ENCODE measurements at regions not wholly inside any gene's neighbourhood (a gene's known extent, or its start where the extent isn't known, plus 50 kb on each side); places are given as distances from the start of the nearest gene placed in this dataset.

DNA sequence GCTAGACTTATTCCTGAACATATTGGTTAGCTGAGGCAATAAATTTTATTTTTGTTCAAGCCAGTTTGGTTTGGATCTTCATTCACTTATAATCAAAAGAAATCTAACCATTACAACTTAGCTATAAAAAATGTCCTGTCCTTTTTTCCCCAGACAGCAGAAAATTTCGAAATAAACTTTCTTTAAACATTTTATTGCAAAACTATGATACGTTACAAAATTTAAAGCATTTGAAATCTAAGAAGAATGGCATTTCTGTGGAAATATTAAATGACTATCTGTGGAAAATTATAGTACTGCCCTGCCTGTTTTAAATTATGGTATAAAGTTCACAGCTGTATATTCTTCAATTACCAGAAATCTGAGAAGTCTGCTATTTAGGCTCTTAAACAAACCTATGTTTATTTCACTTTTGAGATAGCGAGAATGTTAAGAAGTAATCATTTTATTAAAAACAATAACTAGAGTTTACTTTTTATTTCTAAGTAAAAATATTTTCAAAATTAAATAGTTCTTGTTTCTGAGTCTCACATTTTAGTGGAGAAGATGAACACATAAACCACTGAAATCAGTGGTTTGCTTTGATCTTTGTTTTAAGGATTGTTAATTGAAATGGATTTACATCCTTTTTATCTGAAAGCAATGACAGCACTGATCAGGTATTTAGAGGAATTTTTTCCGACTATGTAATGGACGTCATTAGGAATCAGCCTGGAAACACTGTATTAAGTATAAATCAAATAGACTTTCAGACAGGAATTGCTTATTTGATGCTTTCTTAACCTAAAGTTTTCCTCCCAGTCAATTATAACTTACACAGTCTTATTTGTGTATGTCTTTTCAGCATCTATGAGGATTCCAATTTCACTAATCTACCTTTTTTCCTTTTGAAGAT is 553.7 kb downstream of the COL12A1 start:
- WGBS, 2 donors, result 72 to 74% methylated on average over 5 of the region's 5 CpGs
- H3K9me3 ChIP-seq, result no peaks in the 10 kb centered on the region
- no peak overlapping the region for H3K27ac ChIP-seq
- no peak for TF ChIP-seq POLR2A (IDR thresholded peaks at IDR 0.05)
- TF ChIP-seq, protein P1, sequence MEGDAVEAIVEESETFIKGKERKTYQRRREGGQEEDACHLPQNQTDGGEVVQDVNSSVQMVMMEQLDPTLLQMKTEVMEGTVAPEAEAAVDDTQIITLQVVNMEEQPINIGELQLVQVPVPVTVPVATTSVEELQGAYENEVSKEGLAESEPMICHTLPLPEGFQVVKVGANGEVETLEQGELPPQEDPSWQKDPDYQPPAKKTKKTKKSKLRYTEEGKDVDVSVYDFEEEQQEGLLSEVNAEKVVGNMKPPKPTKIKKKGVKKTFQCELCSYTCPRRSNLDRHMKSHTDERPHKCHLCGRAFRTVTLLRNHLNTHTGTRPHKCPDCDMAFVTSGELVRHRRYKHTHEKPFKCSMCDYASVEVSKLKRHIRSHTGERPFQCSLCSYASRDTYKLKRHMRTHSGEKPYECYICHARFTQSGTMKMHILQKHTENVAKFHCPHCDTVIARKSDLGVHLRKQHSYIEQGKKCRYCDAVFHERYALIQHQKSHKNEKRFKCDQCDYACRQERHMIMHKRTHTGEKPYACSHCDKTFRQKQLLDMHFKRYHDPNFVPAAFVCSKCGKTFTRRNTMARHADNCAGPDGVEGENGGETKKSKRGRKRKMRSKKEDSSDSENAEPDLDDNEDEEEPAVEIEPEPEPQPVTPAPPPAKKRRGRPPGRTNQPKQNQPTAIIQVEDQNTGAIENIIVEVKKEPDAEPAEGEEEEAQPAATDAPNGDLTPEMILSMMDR (IDR thresholded peaks at IDR 0.05), result no peak
- no peak overlapping the region for H3K4me3 ChIP-seq
- intact Hi-C loops (cut with DNase I), result no loop called here
- DNase-seq (no peak), ATAC-seq (no peak)
- H3K27me3 ChIP-seq, result no peaks in the 10 kb centered on the region
- H3K4me1 ChIP-seq, result no peaks in the 10 kb centered on the region
- no peaks in the 10 kb centered on the region for H3K36me3 ChIP-seq (replicated peaks in 1 of 2; ENCODE audit: insufficient read depth in 1 of 2, low read depth in 2 of 2)

DNA sequence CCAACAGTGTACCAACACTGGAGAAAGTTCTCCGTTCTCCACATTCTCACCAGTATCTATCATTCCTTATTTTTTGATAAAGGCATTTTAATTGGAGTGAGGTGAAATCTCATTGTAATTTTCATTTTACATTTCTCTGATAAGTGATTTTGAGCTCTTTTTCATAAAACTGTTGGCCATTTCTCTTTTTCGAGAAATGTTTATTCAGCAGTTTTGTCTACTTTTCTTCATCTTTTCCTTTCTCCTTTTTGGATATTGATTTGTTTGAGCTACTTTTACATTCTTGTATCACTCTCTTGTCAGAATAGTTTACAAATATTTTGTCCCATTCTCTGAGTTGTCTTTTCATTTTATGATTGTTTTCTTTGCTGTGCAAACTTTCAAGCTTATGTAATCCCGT is 555.2 kb downstream of the COL12A1 start:
- Histone ChIP-seq H3K27me3 (no peaks in the 10 kb centered on the region), H3K36me3 (replicated peaks in 1 of 2; ENCODE audit: insufficient read depth in 1 of 2, low read depth in 2 of 2) (no peaks in the 10 kb centered on the region), H3K27ac (no peak overlapping the region), H3K4me1 (no peaks in the 10 kb centered on the region), H3K4me3 (no peak overlapping the region), H3K9me3 (no peaks in the 10 kb centered on the region)
- ATAC-seq (no peak), DNase-seq (no peak)
- 82 to 86% methylated on average over 3 of the region's 3 CpGs for WGBS, 2 donors
- no peak for TF ChIP-seq POLR2A (IDR thresholded peaks at IDR 0.05)
- TF ChIP-seq, protein P1 (IDR thresholded peaks at IDR 0.05), result no peak
- intact Hi-C loops (cut with DNase I), result no loop called here

DNA sequence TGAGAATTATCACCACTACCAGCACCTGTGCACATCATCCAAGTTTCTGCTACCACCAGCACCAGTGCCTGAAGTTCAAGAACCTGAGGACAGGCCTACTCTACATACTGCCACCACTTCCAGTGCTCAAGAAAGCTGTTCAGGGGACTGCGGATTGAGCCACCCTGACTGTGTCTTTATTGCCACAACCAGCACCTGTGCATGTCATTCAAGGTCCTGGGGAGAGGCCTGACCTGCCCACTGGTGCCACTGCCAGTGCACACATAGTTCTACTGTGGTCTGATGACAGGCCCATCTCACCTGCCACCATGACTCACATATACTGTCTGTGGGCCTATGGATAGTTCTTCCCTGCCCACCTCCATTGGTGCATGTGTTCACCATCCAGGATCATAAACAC is 559.4 kb downstream of the COL12A1 start:
- H3K27me3 ChIP-seq, result no peaks in the 10 kb centered on the region
- H3K36me3 ChIP-seq (replicated peaks in 1 of 2; ENCODE audit: insufficient read depth in 1 of 2, low read depth in 2 of 2), result no peaks in the 10 kb centered on the region
- ATAC-seq (no peak), DNase-seq (no peak)
- intact Hi-C loops (cut with DNase I), result no loop called here
- no peak overlapping the region for H3K27ac ChIP-seq
- H3K9me3 ChIP-seq, result no peaks in the 10 kb centered on the region
- 86 to 100% methylated on average over 1 of the region's 1 CpG for WGBS, 2 donors
- no peaks in the 10 kb centered on the region for H3K4me1 ChIP-seq
- H3K4me3 ChIP-seq, result no peak overlapping the region
- no peak for TF ChIP-seq POLR2A (IDR thresholded peaks at IDR 0.05)
- TF ChIP-seq, protein P1 (IDR thresholded peaks at IDR 0.05), result no peak

DNA sequence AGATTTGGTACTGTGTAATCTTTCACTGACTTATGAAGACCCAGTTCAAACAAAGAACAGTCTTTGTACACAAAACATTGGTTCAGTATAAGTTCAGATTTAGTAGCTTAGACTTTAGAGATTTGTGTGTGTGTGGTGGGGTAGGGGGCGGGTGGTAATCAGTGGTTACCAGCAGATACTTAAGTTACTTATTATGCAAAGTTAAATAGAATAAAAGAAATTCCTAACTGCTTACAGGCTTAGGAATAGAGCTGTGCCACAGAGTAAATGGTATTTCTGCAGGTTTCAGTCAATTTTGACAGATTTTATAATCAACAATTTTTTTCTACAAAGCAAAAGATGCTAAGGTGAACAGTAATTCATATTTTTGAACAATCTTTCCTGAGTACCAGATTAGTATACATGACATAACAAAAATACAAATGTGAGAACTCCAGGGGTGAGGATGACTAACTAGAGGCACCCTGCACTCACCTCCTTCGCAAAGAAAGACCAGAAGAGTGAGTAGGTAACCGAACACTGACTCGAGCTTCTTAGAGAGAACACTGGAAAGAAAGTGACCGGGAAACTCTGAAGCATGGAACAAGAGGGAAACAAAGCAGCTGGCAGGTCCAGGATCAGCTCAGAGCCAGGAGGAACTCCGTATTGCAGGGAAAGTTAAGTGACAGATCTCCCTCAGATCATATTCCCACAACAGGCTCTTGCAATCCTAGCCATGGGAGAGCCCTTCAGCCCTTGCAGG is 560.6 kb downstream of the COL12A1 start:
- no peaks in the 10 kb centered on the region for H3K4me1 ChIP-seq
- TF ChIP-seq POLR2A (IDR thresholded peaks at IDR 0.05), result no peak
- TF ChIP-seq, protein P1 (IDR thresholded peaks at IDR 0.05), result no peak
- no peaks in the 10 kb centered on the region for H3K36me3 ChIP-seq (replicated peaks in 1 of 2; ENCODE audit: insufficient read depth in 1 of 2, low read depth in 2 of 2)
- no peak overlapping the region for H3K4me3 ChIP-seq
- no peak for DNase-seq
- intact Hi-C loops (cut with DNase I), result no loop called here
- H3K9me3 ChIP-seq, result no peaks in the 10 kb centered on the region
- no peaks in the 10 kb centered on the region for H3K27me3 ChIP-seq
- no peak overlapping the region for H3K27ac ChIP-seq
- 65 to 73% methylated on average over 6 of the region's 6 CpGs for WGBS, 2 donors
- no peak for ATAC-seq
